NOMO-1 treated with DMSO at 0.1 percent for 48 hours (cell line): ENCODE measurements at regions not wholly inside any gene's neighbourhood (a gene's known extent, or its start where the extent isn't known, plus 50 kb on each side); places are given as distances from the start of the nearest gene placed in this dataset.

Experiments
- DNase-seq: peaks from one replicate; lab custom pipeline; 2025; ENCODE audit not compliant: unreplicated experiment; lab: John Stamatoyannopoulos, UW

DNA sequence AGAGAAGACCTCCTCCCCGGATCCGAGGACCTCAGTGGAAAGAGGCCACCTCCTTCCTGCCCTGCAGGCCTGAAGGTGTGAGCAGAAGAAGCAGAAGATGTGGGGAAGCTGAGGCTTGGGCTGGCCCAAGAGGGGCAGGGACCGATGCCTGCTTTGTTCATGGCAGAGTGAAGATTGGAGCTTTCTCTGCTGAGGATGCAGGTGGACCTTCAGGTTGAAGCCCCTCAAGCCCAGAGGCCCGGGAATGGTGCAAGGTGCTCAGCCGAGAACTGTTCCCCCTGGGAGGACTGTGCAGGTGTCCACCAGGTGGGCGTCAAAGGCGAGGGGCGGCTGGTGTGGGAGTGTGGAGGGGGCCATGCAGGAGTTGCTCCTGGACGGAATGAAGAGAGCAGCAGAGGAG lies 277.9 kb upstream of the IRX2 start:
- DNase-seq = no peak

DNA sequence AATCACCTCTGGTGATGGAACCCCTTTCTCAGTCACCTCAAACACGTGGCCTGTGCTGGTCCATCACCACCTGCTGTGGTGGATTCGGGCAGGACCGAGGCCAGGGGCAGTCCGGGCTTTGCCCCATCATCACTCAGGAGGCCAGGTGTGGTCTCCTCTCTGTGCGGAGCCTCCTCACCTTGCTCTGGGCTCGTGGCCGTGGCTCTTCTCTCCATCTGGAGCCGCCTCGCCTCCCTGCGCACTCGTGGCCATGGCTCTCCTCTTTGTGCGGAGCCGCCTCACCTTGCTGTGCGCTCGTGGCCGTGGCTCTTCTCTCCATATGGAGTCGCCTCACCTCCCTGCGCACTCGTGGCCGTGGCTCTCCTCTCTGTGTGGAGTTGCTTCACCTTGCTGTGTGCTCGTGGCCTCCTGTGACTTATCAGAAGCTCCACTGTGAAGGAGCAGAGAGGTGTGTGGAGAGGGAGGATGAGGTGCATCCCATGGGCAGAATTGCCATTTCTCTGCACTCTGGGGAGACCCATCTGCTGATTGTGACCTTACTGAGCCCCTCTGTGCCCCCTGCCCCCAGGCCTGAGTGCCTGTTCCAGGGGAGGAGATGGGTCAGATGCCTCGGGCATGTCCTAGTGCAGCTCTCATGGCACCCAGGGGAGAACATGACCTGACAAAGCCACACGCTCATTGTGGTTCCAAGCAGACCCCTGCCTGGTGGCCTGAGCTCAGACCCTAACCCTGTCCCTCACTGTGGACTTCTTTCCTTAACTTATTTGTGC lies 276.6 kb upstream of the IRX2 start:
- no peak for DNase-seq

DNA sequence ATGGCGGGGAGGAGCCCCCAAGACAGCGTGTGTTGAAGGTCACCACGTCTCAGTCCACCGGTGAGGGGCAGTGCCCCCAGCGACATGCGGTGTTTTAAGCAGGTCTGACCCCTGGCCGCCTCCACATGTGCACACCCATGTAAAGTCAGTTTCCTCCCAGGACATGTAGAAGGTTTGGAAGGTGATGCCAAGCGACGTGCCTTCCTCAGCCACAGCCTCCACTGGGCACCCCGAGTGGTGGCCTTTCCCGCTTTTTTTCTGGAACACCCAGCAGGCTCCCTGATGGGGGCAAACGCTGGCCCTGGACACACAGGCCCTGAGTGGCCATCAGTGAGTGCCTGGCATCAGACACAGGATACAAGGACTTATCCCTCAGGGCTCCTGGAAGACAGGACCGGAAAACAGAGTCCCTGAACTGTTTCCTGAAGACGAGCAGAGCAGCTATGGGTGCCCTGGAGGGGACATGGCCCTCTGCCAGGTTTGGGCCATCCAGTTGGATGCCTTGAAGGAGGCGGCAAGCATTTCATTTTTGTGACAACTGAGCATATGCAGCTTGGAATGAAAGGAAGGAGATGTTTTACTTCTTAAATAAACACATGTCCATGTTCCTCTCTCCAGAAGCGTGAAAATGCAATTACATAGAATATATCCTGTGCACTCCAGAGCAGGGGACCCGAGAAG lies 275.8 kb upstream of the IRX2 start:
- DNase-seq = no peak

DNA sequence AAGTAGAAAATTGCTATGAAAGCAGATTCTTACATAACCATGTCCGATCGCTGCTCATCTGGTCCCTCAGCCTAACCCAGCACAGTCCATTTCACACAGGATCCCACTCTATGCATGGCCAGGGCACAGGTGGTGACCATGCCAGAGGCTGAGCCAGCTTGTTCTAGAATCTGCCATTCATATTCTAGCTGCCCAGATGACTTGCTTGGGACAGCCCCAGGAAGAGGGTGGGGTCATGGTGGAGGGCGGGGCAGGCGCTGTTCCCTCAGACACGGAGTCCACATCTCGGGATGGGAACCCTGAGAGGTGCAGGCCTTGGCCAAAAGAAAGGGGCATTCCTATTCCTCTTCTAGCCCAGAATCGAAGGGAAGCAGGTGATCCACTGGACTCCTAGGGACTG lies 275.2 kb upstream of the IRX2 start:
- DNase-seq = no peak

DNA sequence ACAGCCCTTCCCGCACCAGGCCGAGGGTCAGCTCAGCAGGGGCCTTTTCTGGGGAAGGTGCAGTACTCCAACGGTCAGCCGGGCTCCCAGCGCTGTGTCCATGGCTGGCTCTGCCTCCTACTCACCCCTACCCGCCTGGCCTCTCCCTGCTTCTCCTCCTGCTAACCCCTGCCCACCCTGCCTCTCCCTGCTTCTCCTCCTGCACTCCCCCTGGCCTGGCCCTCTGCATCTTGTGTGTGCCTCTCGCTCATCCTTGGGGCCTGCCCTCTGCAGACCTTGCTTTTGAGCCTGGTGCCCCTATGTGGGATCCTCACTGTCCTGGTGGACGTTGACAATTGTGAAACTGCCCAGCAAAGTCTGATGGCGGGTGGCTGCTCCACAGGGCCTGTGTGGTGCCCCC lies 274.6 kb upstream of the IRX2 start:
- no peak for DNase-seq

DNA sequence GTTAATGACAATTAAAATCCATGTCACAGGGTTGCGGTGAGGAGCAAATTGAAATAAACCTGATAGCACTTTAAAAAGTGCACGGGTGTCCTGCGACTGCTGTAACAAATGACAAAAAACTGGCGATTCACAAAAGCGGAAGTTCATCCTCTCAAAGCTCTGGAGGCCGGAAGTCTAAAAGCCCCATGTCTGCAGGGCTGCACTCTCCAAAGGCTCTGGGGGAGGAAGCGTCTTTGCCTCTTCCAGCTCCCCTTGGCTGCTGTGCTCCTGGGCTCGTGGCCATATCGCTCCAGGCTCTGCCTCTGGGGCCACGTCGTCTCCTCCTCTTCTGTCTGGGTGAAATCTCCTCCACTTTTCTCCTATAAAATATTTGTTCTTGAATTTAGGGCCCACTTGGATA lies 273.9 kb upstream of the IRX2 start:
- DNase-seq = no peak

DNA sequence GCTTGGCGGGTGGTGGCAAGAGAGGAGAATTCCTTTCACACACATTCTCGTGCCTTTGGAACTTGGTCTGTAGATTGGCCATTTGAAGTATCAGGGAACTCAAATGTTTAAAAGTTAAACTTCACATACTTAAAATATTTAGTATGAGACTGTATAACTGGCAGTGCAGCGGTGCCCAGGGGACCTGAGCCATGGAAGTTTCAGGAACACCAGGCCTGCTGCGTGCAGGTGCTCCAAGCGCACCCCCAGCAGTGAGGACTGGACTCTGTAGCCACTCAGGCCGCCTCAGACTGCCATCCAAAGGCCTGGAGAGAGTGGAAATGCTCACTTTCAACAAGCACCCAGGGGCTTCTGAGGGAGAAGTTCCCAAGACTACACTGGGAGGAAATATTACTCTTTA lies 273.5 kb upstream of the IRX2 start:
- DNase-seq = no peak

DNA sequence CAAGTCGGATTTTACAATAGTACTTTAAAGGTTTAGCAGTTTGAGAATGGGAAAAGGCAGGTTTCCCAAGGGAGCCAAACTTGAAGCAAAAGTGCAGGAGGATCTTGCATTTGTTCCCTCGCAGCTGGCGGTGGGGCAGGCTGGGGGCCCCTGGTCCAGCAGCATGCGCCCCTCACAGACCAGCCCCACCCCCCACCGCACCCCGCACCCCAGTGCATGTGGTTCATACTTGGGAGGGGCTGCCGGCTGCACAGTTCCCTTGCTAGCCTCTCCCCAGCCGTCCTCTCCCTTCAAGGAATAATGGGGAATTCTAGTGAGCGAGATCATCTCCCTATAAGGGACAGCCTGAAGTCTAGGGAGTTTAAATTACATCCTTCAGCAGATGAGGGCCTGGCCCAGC lies 273.1 kb upstream of the IRX2 start:
- DNase-seq = no peak

DNA sequence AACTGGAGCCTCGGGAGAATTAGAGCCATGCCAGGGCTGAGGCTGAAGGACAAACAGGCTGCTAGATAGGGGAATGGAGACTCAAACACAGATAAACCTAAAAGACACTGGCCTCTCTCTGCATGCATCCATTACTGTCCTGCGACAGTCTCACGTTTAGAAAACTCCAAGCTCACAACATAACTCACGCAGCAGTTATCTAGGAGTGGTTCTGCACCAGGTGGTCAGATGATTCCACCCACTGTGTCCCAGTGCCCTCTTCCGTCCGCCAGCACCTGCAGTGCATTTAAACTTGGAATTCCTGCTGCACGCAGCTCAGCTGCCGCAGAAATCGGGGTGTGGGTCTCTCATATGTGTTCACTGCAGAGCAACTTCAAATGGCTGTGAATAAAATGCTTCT lies 272.6 kb upstream of the IRX2 start:
- no peak for DNase-seq

DNA sequence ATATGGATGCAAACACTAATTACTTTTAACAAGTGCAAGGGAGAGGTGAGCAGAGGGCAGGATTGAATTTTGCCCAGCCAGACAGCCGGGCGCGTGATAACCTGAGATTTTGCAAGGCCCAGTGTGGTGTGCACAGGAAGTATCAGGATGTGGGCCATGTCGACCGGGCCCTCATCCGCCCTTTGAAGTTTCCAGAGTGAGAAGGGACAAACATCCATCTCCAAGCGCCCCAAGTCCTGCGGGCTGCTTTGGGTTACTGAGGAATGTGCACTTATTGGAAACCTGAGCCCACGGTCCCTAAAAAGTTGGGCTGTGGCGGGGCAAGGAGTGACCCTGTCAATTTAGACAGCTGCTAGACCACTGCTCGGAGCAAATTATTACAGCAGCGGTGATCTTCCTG lies 272.2 kb upstream of the IRX2 start:
- DNase-seq = no peak

DNA sequence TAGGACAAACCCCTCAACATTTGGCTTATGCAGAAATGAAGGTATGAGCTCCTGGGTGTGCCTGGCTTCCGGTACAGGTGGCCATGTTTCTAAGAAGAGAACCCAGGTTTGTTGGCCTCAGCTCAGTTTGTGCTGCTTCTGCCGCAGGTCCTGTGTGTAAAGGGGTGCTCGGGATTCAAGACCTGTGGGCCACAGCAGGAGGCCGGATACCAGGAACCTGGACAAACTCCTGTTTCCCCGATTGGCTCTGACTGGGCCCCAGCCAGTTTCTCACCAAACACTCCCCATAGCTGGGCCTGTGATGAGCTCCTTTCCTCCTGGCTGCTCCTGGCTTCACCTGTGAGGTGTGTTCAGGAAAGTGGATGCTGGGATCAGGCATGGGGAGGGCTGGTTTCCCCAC lies 271.2 kb upstream of the IRX2 start:
- no peak for DNase-seq

DNA sequence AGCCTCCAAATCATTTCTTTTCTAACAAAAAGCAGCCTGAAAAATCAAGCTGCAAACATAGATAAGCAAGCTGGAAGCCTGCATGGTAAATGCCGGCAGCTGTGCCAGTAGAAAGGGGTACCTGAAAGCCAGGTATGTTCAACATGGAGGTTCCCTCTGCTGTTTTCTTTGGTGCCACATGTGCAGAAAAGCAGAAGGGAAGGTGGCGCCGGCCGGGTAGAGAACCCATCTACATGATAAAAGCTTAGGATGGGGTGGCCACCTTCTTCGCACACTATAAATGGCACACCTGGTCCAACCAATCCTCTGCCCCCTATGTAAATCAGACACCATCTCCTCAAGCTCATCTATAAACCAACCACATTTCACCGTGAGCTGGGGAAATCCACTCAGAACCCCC lies 268.9 kb upstream of the IRX2 start:
- DNase-seq = no peak

DNA sequence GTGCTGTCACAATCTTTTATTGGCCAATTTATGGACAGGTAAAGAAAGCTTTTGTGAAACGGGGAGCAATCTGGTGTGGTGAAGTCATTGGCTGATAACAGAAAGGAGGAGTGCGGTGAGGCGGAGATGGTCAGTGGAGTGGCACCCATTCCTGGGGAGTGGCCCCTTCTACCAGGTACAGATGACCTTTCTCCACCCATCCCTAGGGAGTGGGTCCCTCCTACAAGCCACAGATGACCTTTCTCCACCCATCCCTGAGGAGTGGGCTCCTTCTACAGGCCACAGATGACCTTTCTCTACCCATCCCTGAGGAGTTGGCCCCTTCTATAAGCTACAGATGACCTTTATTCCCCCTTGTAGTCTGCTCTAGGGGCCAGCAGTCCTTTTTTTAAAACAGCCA lies 267.6 kb upstream of the IRX2 start:
- no peak for DNase-seq

DNA sequence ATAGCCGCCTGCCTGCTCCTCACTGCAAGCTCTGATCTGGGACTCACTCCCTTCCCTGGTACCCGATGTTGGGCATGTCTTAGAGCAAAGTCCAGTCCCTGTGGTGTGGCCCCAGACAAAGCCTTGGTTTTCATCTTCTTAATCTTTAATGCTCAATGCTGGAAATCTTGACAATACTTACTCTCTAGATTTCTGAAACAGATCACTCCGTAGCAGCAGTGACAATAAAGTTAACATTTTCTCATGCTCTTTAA lies 260.2 kb upstream of the IRX2 start:
- DNase-seq = no peak

DNA sequence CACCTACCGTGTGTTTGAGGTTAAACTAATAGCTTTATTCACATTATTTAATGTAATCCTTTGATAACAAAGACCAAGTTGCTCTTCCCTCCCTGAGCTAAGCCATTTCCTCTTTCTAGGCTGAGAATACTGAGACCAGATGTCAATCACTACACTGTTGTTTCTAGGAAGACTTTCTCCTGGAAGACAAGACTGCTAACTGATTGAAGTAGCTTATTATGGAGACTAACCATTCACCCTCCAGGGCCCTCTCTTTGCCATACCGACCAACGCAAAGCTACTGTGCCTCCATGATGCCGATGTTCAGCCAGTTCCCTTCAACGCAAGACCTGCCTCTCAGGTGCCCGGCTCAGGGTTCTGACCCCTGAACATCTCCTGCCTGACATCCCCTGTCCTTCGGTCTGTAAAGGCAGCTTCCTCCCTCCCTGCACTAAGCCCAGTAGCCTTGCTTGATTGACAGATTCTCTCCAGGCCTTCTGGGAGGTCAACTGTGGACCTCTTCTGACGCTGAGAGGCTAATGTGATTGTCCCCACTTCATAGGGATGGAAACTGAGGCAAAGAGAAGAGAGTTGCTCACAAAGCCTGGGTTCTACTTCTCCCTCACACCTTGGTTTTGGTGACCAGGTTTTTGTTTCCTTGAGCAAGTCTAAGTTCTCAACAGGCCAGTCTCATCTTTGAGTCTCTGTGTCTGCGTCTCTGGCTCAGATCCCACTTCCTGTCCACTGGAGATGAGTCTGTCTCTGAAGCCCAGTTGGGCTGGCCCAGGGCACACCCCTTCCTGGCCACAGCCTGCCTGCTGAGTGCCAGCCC lies 259.7 kb upstream of the IRX2 start:
- DNase-seq = no peak

DNA sequence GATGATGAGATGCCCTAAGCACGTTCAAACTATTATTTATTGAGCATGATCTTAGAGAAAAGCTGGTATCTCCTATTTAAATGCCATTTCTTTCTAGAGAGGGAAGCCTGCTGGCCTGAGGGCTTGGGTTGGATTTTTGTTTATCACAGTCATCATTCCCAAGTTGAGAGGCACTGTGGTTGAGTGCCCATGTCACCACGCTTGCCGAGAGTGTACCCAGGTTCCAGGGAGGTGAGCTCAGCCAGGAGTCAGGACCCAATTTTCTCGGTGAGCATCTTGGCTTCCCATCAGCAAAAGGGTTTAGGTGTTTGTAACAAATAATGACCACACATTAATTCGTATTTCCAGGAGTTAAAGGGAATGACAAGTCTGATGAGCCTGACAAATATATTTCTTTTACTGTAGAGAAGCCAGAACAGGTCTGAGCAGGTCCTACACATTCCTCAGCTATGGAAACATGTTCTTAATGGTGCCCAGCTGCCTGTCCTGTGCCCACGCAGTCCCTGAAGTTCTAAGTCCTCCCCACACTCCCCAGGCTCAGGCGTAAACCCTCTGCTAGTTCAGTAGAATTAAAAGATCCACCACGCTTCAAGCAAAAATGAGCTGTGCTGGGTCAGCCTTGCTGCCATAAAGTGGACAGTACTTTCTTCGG lies 258.9 kb upstream of the IRX2 start:
- no peak for DNase-seq

DNA sequence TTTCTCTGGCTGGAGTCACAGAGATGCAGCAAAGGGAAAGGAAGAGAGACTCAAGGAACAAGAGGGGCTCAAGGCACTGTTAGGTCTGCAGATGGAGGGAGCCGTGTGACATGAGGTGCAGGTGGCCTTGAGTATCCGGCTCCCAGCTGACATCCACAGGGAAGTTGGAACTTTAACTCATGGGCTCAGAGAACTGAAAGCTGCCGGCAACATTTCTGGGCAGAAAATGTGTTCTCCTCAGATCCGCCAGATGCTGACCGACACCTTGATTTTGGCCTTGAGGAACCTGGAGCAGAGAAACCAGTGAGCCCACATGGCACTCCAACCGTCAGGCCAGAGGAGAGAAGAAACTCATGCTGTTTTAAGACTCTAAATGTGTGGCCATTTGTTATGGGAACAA lies 258.1 kb upstream of the IRX2 start:
- no peak for DNase-seq

DNA sequence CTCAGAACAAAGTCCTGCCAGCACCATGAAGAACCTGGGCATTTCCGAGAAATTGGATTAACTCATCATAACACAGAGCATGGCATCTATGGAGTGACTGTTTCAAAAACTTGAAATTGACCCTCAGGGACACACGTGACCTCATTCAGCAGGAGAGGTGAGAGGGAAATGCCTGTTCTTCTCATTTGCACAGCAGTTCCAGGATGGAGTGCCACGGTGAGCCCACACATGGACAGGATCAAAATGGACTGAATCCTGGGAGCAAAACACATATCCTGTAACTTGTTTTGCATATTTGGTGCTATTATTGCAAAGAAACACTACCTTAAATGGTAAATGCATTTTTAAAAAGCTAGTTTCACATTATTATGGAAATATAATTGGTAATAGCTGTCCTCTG lies 256.1 kb upstream of the IRX2 start:
- DNase-seq = no peak

DNA sequence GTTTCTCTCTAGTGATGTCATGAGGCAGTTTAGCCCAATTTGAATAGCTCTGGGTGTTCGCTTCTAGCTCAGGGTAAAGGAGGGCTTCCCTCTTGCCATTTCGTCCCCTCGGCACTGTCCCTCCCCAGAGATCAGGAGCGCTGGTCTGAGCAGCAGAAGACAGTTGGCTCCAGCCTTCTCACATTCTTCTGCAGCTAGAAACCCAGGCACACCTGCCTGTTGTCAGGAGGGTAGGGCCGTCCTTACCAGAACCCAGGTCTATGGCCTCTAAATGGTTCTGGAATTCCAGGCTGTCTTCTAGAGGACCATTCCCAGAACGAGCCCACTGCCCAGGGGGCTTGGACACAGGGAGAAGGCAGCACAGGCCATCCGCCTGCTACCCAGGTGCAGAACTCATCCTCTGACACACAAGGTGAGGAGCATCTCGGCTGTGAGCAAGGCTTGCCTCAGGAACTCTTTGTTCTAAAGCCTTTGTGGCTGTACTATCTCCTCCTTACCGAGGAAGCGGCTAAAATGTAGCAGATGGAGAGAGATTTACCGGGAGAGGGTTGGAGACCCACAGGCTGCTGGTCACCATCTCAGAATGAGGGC lies 255.6 kb upstream of the IRX2 start:
- DNase-seq = no peak

DNA sequence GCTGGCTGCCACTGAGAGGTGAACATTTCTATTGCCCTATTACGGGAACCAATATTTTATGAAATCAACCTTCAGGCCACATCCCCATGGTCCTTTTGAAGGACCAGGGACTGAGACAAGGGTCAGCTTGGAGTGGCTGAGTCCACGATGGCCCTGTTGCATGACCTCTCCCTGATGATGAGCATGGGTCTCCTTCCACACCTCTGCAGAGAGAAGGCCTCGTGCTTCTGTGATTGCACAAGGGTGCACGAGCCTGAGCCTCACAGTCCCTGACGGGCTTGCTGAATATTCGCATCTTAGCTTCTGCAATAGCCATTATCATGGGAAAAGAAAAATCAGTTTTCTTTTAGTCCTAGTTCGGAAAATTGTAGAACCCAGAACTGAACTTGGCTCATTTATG lies 255.0 kb upstream of the IRX2 start:
- no peak for DNase-seq

DNA sequence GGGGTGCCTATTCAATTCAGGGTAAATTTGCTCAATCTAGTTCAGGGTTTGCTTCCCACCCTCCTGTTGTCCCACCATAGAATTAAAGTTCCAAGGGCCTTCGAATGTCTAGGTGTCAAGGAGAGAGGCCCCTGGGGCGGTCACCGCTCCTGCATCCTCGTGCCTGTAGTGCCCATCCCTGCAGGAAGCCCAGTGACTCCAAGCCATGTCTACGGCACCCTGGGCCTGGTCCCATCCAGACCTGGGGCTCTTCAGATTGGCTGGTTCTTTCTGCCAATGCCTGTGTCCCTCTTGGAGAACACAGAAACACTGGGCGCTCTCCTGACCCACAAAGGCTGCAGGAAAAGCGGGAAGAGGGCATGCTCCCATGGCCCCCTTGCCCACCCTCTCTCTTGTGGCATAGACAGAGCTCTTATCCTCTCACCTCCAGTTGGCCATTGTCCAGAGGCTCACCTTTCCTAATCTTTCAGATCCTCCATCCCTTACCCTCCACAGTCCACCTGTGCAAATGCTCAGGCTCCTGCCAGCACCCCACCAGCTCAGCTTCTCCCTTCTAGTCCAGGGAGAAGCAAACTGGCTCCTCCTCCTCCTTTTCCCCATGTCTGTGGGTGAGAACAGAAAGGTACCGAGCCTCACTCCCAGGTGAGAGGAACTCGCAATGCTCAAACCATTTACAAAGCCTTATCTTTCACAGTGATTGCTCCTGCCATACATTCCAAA lies 253.0 kb upstream of the IRX2 start:
- no peak for DNase-seq
